ENCODE measurements at regions not wholly inside any gene's neighbourhood (a gene's known extent, or its start where the extent isn't known, plus 50 kb on each side); places are given as distances from the start of the nearest gene placed in this dataset.

- H4K20me1 ChIP-seq (ENCODE audit: insufficient read depth, low read length): no peaks in the 10 kb centered on the region
- no peak overlapping the region for H3K4me2 ChIP-seq (ENCODE audit: low read length)
- H3K27me3 ChIP-seq (ENCODE audit: insufficient read depth, low read length): no peaks in the 10 kb centered on the region
- no peak overlapping the region for H3K9ac ChIP-seq (ENCODE audit: low read length)
- Mint-ChIP-seq H3K36me3 (ENCODE audit: low read depth, unreplicated experiment) (no peaks in the 10 kb centered on the region), H3K4me1 (ENCODE audit: low read depth, unreplicated experiment) (no peaks in the 10 kb centered on the region), H3K4me3 (ENCODE audit: unreplicated experiment) (no peak overlapping the region), H3K27ac (ENCODE audit: unreplicated experiment) (no peak overlapping the region), H3K27me3 (ENCODE audit: low read depth, unreplicated experiment) (peaks cover 2% of the 10 kb centered on the region), H3K9me3 (ENCODE audit: unreplicated experiment) (no peaks in the 10 kb centered on the region)
- H3K79me2 ChIP-seq (ENCODE audit: insufficient read depth, low read length): no peaks in the 10 kb centered on the region
- no peak overlapping the region for H2AFZ ChIP-seq (ENCODE audit: low read depth, low read length)
- no peak overlapping the region for H3K4me3 ChIP-seq (ENCODE audit: insufficient read depth, low read depth, low read length)
- no peaks in the 10 kb centered on the region for H3K4me1 ChIP-seq (ENCODE audit: insufficient read depth, low read length)
- H3K36me3 ChIP-seq (ENCODE audit: insufficient read depth, low read length): no peaks in the 10 kb centered on the region
- H3K27ac ChIP-seq (ENCODE audit: low read depth, low read length): no peak overlapping the region
- H3K9me3 ChIP-seq (ENCODE audit: insufficient read depth, low read depth, low read length): no peaks in the 10 kb centered on the region
- TF ChIP-seq EZH2 (IDR thresholded peaks at IDR 0.05; ENCODE audit: insufficient read depth, low read length) (no peak), CTCF (IDR thresholded peaks at IDR 0.05; ENCODE audit: insufficient read depth, low read depth, low read length) (no peak)
- DNase-seq (ENCODE audit: low read depth) (no peak), FAIRE-seq (no peak)
Measured at GRCh38 chr1:118321840-118322239, 136.8 kb upstream of the SPAG17 start.

DNA sequence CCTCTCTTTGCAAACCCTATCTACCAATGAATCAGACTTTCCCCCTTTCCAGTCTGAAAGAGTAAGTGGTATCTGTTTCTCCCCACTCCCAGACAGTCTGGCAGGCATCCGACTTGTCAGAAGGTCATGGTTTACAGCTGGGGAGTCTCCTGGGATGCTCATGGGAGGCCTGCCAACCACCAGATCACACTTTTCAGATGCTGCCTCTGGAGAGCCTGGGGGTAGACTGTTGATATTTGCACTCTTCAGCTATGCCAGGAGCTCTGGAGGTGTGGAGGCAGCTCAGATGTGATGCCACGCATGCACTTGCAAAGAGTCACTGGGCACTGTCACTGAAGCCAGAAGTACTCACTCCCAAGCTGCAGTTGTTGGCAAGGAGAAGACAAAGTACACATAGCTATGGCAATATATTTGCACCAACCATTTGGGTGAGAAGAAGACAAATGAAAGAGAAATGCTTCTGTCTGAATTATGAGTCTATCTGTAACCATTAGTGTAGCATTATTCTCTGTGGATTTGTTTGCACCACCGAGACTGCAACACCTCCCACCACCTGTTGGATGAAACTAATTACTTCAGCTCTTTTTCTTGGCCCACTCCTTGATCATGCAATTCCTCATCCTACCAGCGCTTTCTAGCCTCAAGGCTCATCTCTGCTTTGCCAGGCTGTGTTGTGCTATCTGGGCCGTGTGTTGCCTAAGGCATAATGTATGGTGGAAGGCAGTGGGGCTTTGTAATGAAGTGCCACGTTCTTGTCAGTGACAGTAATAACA is 133.0 kb upstream of the SPAG17 start:
- H3K79me2 ChIP-seq (ENCODE audit: insufficient read depth, low read length): no peaks in the 10 kb centered on the region
- no peak for TF ChIP-seq EZH2 (IDR thresholded peaks at IDR 0.05; ENCODE audit: insufficient read depth, low read length)
- no peak for TF ChIP-seq CTCF (IDR thresholded peaks at IDR 0.05; ENCODE audit: insufficient read depth, low read depth, low read length)
- no peak overlapping the region for H2AFZ ChIP-seq (ENCODE audit: low read depth, low read length)
- no peaks in the 10 kb centered on the region for H4K20me1 ChIP-seq (ENCODE audit: insufficient read depth, low read length)
- H3K27me3 ChIP-seq (ENCODE audit: insufficient read depth, low read length): no peaks in the 10 kb centered on the region
- H3K4me3 ChIP-seq (ENCODE audit: insufficient read depth, low read depth, low read length): no peak overlapping the region
- FAIRE-seq (no peak), DNase-seq (ENCODE audit: low read depth) (no peak)
- no peak overlapping the region for H3K4me2 ChIP-seq (ENCODE audit: low read length)
- no peaks in the 10 kb centered on the region for H3K9me3 Mint-ChIP-seq (ENCODE audit: unreplicated experiment)
- H3K36me3 ChIP-seq (ENCODE audit: insufficient read depth, low read length): no peaks in the 10 kb centered on the region
- no peaks in the 10 kb centered on the region for H3K4me1 ChIP-seq (ENCODE audit: insufficient read depth, low read length)
- no peak overlapping the region for H3K27ac ChIP-seq (ENCODE audit: low read depth, low read length)
- H3K4me1 Mint-ChIP-seq (ENCODE audit: low read depth, unreplicated experiment): no peaks in the 10 kb centered on the region
- no peaks in the 10 kb centered on the region for H3K9me3 ChIP-seq (ENCODE audit: insufficient read depth, low read depth, low read length)
- no peak overlapping the region for H3K9ac ChIP-seq (ENCODE audit: low read length)
- H3K27me3 Mint-ChIP-seq (ENCODE audit: low read depth, unreplicated experiment): peaks cover 2% of the 10 kb centered on the region
- no peaks in the 10 kb centered on the region for H3K36me3 Mint-ChIP-seq (ENCODE audit: low read depth, unreplicated experiment)
- no peak overlapping the region for H3K4me3 Mint-ChIP-seq (ENCODE audit: unreplicated experiment)
- no peak overlapping the region for H3K27ac Mint-ChIP-seq (ENCODE audit: unreplicated experiment)

DNA sequence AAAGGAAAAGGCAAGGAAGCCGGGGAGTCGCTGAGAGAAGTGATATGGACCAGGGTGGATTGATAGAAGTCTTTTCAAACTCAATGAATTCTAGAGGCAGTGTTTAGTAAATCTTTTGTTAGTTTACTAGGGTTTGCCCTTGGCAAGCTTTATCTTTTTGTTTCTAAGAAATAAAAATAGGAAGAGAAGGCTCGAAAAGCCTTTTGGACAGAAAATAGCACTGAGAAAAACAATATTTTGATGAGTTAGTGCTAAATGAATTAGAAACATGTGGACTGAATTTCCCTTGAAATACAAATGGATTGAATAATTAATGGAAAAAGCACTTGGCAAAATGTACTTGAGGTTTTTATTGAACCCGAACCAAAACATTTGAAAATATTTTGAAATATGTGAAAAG is 121.8 kb upstream of the SPAG17 start:
- Mint-ChIP-seq H3K36me3 (ENCODE audit: low read depth, unreplicated experiment) (no peaks in the 10 kb centered on the region), H3K9me3 (ENCODE audit: unreplicated experiment) (no peaks in the 10 kb centered on the region), H3K4me1 (ENCODE audit: low read depth, unreplicated experiment) (peaks cover 21% of the 10 kb centered on the region), H3K27me3 (ENCODE audit: low read depth, unreplicated experiment) (no peaks in the 10 kb centered on the region), H3K4me3 (ENCODE audit: unreplicated experiment) (no peak overlapping the region), H3K27ac (ENCODE audit: unreplicated experiment) (no peak overlapping the region)
- TF ChIP-seq EZH2 (IDR thresholded peaks at IDR 0.05; ENCODE audit: insufficient read depth, low read length) (no peak), CTCF (IDR thresholded peaks at IDR 0.05; ENCODE audit: insufficient read depth, low read depth, low read length) (no peak)
- FAIRE-seq (no peak), DNase-seq (ENCODE audit: low read depth) (no peak)
- no peaks in the 10 kb centered on the region for H4K20me1 ChIP-seq (ENCODE audit: insufficient read depth, low read length)
- no peaks in the 10 kb centered on the region for H3K79me2 ChIP-seq (ENCODE audit: insufficient read depth, low read length)
- no peak overlapping the region for H3K4me2 ChIP-seq (ENCODE audit: low read length)
- H3K9ac ChIP-seq (ENCODE audit: low read length): no peak overlapping the region
- no peak overlapping the region for H2AFZ ChIP-seq (ENCODE audit: low read depth, low read length)
- no peaks in the 10 kb centered on the region for H3K36me3 ChIP-seq (ENCODE audit: insufficient read depth, low read length)
- no peaks in the 10 kb centered on the region for H3K9me3 ChIP-seq (ENCODE audit: insufficient read depth, low read depth, low read length)
- no peak overlapping the region for H3K27ac ChIP-seq (ENCODE audit: low read depth, low read length)
- no peak overlapping the region for H3K4me3 ChIP-seq (ENCODE audit: insufficient read depth, low read depth, low read length)
- no peaks in the 10 kb centered on the region for H3K4me1 ChIP-seq (ENCODE audit: insufficient read depth, low read length)
- no peaks in the 10 kb centered on the region for H3K27me3 ChIP-seq (ENCODE audit: insufficient read depth, low read length)

Data from astrocyte (in vitro differentiated cells and primary cell).